Erythroblast (primary cell): ENCODE measurements at regions not wholly inside any gene's neighbourhood (a gene's known extent, or its start where the extent isn't known, plus 50 kb on each side); places are given as distances from the start of the nearest gene placed in this dataset.
"Not testable (repeated sequence)": the region's sequence is repeated elsewhere in the genome, so short reads cannot be mapped to it uniquely, and the experiment has no call there.

Experiments used
- GATA1 ChIP-seq: IDR thresholded peaks from 2 replicates; pipeline ENCODE4 v1.6.1; 2011; ENCODE audit warnings: low read depth, mild to moderate bottlenecking, control low read depth, low read length, moderate library complexity
- POLR2A ChIP-seq: IDR thresholded peaks from 2 replicates; pipeline ENCODE4 v1.6.1; 2011; ENCODE audit warnings: mild to moderate bottlenecking, low read length

DNA sequence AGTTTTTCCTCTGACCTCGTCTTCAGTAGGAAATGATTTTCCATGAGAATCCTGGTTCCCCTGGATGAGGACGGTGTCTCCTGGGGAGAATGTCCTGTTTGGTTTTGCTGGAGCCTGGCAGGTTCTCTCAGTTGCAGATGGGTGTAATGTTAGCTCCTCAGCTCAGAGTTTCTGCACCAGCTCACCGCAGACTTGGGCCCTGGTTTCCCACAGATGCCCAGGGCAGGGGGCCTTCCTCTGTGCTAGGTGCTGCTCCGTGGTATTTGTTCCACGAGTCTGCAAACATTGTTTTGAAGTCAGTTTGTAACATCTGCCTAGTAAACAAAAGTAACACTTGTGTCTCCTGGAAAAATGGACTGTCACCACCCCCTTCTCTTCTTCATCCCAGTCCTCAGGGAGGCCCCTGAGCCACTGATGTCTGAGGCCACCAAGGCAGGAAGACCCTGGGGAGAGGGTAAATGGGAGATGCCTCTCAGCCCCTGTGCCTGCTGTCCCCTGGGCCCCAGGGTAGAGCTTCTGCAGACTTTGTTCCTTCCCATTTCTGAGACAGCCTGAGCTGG lies 67.3 kb upstream of the ANTXRL start:
- not testable (repeated sequence) for TF ChIP-seq POLR2A, GATA1
